Endodermal cell (in vitro differentiated cells): ENCODE measurements at regions not wholly inside any gene's neighbourhood (a gene's known extent, or its start where the extent isn't known, plus 50 kb on each side); places are given as distances from the start of the nearest gene placed in this dataset.
"Not testable (repeated sequence)": the region's sequence is repeated elsewhere in the genome, so short reads cannot be mapped to it uniquely, and the experiment has no call there.

Experiments used
- DNase-seq: peaks from one replicate; pipeline ENCODE4 v3.0.0-alpha.2; 2017
- H3K27ac ChIP-seq: 2 replicates; pipeline ENCODE4 v1.5.1; 2013; ENCODE audit warnings: mild to moderate bottlenecking, low read depth, low read length, moderate library complexity
- H3K27me3 ChIP-seq: 2 replicates; pipeline ENCODE4 v1.6.1; 2013; ENCODE audit warnings: mild to moderate bottlenecking, low read length, moderate library complexity; ENCODE audit not compliant: insufficient read depth, control insufficient read depth, poor library complexity, severe bottlenecking
- H3K36me3 ChIP-seq: 2 replicates; pipeline ENCODE4 v1.7.0; 2013; ENCODE audit warnings: mild to moderate bottlenecking, low read length, moderate library complexity; ENCODE audit not compliant: control insufficient read depth, insufficient read depth
- H3K4me1 ChIP-seq: one replicate; pipeline ENCODE4 v1.7.0; 2013; ENCODE audit warnings: low read length; ENCODE audit not compliant: control insufficient read depth, insufficient read depth
- H3K4me3 ChIP-seq: 2 replicates; pipeline ENCODE4 v1.5.1; 2013; ENCODE audit warnings: mild to moderate bottlenecking, low read length, moderate library complexity
- H3K9ac ChIP-seq: 2 replicates; pipeline ENCODE4 v1.6.1; 2013; ENCODE audit warnings: mild to moderate bottlenecking, low read length, moderate library complexity; ENCODE audit not compliant: poor library complexity, severe bottlenecking; ENCODE audit errors: extremely low read depth
- H3K9me3 ChIP-seq: 2 replicates; pipeline ENCODE4 v1.6.1; 2013; ENCODE audit warnings: mild to moderate bottlenecking, low read length, moderate library complexity; ENCODE audit not compliant: control insufficient read depth
- H3K27ac Mint-ChIP-seq: 2 replicates; pipeline ENCODE4 v1.8.0; 2020; ENCODE audit warnings: mixed read lengths
- H3K27me3 Mint-ChIP-seq: 2 replicates; pipeline ENCODE4 v1.8.0; 2021; ENCODE audit warnings: mild to moderate bottlenecking, mixed read lengths; ENCODE audit not compliant: insufficient read depth
- H3K36me3 Mint-ChIP-seq: 2 replicates; pipeline ENCODE4 v1.8.0; 2020; ENCODE audit warnings: low read depth, mixed read lengths
- H3K4me1 Mint-ChIP-seq: 2 replicates; pipeline ENCODE4 v1.8.0; 2020; ENCODE audit warnings: mixed read lengths
- H3K4me3 Mint-ChIP-seq: 2 replicates; pipeline ENCODE4 v1.8.0; 2020; ENCODE audit warnings: mild to moderate bottlenecking, moderate library complexity, mixed read lengths
- H3K9me3 Mint-ChIP-seq: 2 replicates; pipeline ENCODE4 v1.8.0; 2020; ENCODE audit warnings: mild to moderate bottlenecking, mixed read lengths
- WGBS, 2 experiments: methylation state at CpG; one replicate each; pipeline versions ENCODE4 v1.1.5 to v1.1.7; 2013; ENCODE audit warnings: missing lambda C conversion rate in 2 of 2, mixed read lengths in 1 of 2; ENCODE audit not compliant: insufficient coverage in 1 of 2, insufficient read length in 1 of 2; 5-methylcytosine and 5-hydroxymethylcytosine counted together
- TF ChIP-seq, protein P1 (sequence below): fragments of 200-600 bp; sonication (generic); conservative IDR thresholded peaks from 2 replicates; pipeline ENCODE4 v1.5.0; 2021; ENCODE audit warnings: antibody characterized with exemption, mild to moderate bottlenecking

DNA sequence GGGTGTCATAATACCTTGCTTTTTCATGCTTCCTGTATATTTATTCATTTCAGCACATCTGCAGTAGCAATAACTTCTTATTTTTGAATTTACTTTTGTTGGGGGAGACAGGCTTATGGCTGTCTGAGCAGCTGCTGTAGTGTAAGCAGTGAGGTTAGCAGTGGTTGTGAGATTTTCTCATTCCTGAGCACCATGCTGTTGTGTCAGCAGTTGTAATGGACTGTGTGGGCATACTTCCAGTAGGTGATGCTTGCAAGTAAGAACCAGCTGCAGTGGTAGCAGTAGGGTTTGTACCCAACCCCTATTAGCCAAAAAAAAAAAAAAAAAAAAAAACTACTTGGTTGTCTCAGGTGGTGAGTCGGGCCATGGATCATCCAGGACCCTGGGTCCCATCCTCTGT lies 311.6 kb downstream of the NUF2 start:
- H3K27ac ChIP-seq, result no peak overlapping the region
- peaks cover 58% of the 10 kb centered on the region for H3K9me3 Mint-ChIP-seq
- no peaks in the 10 kb centered on the region for H3K4me1 Mint-ChIP-seq
- DNase-seq, result no peak
- H3K36me3 Mint-ChIP-seq, result peaks cover 40% of the 10 kb centered on the region
- H3K9me3 ChIP-seq, result peaks cover 37% of the 10 kb centered on the region
- no peak overlapping the region for H3K9ac ChIP-seq
- no peaks in the 10 kb centered on the region for H3K27me3 ChIP-seq
- H3K4me3 ChIP-seq, result no peak overlapping the region
- WGBS, 2 experiments, result 98% methylated on average over 1 of the region's 1 CpG; no CpG with 5 or more reads in 1 of the 2 experiments
- peaks cover 2% of the 10 kb centered on the region for H3K27me3 Mint-ChIP-seq
- TF ChIP-seq, protein P1, sequence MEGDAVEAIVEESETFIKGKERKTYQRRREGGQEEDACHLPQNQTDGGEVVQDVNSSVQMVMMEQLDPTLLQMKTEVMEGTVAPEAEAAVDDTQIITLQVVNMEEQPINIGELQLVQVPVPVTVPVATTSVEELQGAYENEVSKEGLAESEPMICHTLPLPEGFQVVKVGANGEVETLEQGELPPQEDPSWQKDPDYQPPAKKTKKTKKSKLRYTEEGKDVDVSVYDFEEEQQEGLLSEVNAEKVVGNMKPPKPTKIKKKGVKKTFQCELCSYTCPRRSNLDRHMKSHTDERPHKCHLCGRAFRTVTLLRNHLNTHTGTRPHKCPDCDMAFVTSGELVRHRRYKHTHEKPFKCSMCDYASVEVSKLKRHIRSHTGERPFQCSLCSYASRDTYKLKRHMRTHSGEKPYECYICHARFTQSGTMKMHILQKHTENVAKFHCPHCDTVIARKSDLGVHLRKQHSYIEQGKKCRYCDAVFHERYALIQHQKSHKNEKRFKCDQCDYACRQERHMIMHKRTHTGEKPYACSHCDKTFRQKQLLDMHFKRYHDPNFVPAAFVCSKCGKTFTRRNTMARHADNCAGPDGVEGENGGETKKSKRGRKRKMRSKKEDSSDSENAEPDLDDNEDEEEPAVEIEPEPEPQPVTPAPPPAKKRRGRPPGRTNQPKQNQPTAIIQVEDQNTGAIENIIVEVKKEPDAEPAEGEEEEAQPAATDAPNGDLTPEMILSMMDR, result no peak
- H3K4me3 Mint-ChIP-seq, result no peak overlapping the region
- H3K36me3 ChIP-seq, result no peaks in the 10 kb centered on the region
- no peak overlapping the region for H3K27ac Mint-ChIP-seq
- no peaks in the 10 kb centered on the region for H3K4me1 ChIP-seq

DNA sequence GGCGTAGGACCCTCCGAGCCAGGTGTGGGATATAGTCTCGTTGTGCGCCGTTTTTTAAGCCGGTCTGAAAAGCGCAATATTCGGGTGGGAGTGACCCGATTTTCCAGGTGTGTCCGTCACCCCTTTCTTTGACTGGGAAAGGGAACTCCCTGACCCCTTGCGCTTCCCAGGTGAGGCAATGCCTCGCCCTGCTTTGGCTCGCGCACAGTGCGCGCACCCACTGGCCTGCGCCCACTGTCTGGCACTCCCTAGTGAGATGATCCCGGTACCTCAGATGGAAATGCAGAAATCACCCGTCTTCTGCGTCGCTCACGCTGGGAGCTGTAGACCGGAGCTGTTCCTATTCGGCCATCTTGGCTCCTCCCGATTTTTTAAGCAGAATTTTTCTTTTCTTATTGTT lies 323.9 kb downstream of the NUF2 start:
- not testable (repeated sequence) for H3K27me3 ChIP-seq, H3K4me3 Mint-ChIP-seq

DNA sequence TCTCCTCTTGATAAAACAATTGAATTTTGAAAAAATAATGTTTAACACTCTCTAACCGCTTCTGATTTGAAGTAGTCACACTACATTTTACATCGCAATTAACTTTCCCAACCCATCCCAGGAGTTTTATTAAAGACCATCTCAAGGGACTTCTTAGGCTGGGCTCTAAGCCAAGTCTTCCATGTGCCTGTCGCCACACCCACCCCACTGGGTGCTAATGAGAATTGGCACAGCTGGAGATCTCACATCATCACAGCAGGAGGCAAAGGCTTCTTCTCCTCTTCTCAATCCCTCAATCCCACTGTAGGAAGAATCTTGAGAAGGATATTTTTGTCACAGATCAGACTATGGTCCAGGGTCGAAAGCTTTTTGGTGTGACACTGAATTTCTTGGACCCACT lies 328.9 kb downstream of the NUF2 start:
- H3K27me3 Mint-ChIP-seq, result no peaks in the 10 kb centered on the region
- WGBS, 2 experiments, result 90 to 96% methylated on average over 3 to 4 of the region's 4 CpGs
- peaks cover 17% of the 10 kb centered on the region for H3K36me3 Mint-ChIP-seq
- H3K9me3 Mint-ChIP-seq, result peaks cover 26% of the 10 kb centered on the region
- Histone ChIP-seq H3K9ac (no peak overlapping the region), H3K27ac (no peak overlapping the region), H3K36me3 (no peaks in the 10 kb centered on the region), H3K4me1 (peaks cover 9% of the 10 kb centered on the region), H3K4me3 (peak overlapping the region; percentile 21), H3K9me3 (peaks cover 15% of the 10 kb centered on the region), H3K27me3 (no peaks in the 10 kb centered on the region)
- peaks cover 19% of the 10 kb centered on the region for H3K4me1 Mint-ChIP-seq
- H3K27ac Mint-ChIP-seq, result no peak overlapping the region
- TF ChIP-seq, protein P1, result no peak
- DNase-seq, result no peak
- no peak overlapping the region for H3K4me3 Mint-ChIP-seq

More for the DNA sequence above, 323.9 kb downstream of the NUF2 start:
- WGBS, 2 experiments, result 93 to 100% methylated on average over 3 to 25 of the region's 25 CpGs
- H3K27ac ChIP-seq, H3K4me3 ChIP-seq, H3K9ac ChIP-seq, H3K27me3 Mint-ChIP-seq, DNase-seq, H3K4me1 Mint-ChIP-seq, H3K4me1 ChIP-seq, H3K36me3 ChIP-seq, H3K27ac Mint-ChIP-seq: not testable (repeated sequence)
- Mint-ChIP-seq H3K9me3 (peaks cover 33% of the 10 kb centered on the region), H3K36me3 (peaks cover 17% of the 10 kb centered on the region)
- H3K9me3 ChIP-seq, result peaks cover 15% of the 10 kb centered on the region

- peaks cover 7% of the 10 kb centered on the region for H3K36me3 Mint-ChIP-seq
- no peak overlapping the region for H3K27ac Mint-ChIP-seq
These were observed 330.7 kb downstream of the NUF2 start for GRCh38 chr1:163652441-163652840.

More at GRCh38 chr1:163652441-163652840, 330.7 kb downstream of the NUF2 start:
- no peak overlapping the region for H3K4me3 Mint-ChIP-seq
- TF ChIP-seq, protein P1, result no peak
- Histone ChIP-seq H3K4me1 (peaks cover 9% of the 10 kb centered on the region), H3K9ac (no peak overlapping the region), H3K36me3 (no peaks in the 10 kb centered on the region), H3K9me3 (peaks cover 15% of the 10 kb centered on the region), H3K27me3 (no peaks in the 10 kb centered on the region), H3K4me3 (no peak overlapping the region), H3K27ac (no peak overlapping the region)
- no peaks in the 10 kb centered on the region for H3K27me3 Mint-ChIP-seq
- H3K4me1 Mint-ChIP-seq, result peaks cover 27% of the 10 kb centered on the region
- DNase-seq, result no peak
- peaks cover 14% of the 10 kb centered on the region for H3K9me3 Mint-ChIP-seq
